Mammary epithelial cell (primary cell): ENCODE measurements at regions not wholly inside any gene's neighbourhood (a gene's known extent, or its start where the extent isn't known, plus 50 kb on each side); places are given as distances from the start of the nearest gene placed in this dataset.

Source experiments
- EZH2 ChIP-seq: IDR thresholded peaks from 2 replicates; pipeline ENCODE4 v1.6.1; 2012; ENCODE audit warnings: low read length, inconsistent platforms, borderline replicate concordance
- TF ChIP-seq, protein P1 (sequence below), 2 donors: IDR thresholded peaks in 1 of 2; conservative IDR thresholded peaks in 1 of 2; 2 replicates each; pipeline ENCODE4 v1.5.1; 2011 to 2012; ENCODE audit warnings: inconsistent platforms in 2 of 2, low read length in 2 of 2, mild to moderate bottlenecking in 2 of 2, control low read depth in 1 of 2, low read depth in 1 of 2; ENCODE audit not compliant: insufficient read depth in 1 of 2; ENCODE audit errors: extremely low read depth in 1 of 2

DNA sequence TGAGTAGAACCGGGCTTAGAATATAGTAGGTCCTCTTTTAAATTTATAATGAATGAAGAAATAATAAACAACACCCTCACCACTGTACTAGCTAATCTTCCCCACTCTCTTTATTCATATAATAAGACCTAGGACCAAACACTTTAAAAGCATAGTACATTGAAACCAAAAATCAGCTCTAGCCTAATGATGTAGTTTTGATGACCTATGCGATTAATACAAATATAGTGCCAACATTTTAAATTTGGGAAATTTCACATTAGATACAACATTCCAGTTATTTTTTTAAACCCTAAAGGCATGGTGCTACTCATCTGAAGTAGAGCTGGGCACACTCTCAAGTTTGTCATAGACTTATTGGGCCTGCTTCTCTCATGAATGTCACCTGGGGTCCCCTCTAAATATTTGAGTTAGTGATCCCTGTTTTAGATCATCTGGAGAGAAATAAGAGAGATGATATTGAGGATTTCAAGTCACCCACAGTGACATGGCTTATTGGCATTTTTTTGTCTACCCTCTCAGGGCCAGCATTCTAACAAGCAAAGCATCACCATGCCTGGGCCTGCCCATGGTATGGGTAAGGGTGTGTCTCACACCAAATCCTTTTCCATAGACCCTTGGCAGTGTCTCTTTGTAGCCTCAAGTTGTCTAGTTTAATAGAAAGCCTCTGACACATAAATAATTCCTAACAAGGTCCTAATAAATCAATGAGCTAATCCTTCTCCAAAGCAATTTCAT is 319.8 kb downstream of the HIVEP2 start:
- TF ChIP-seq, protein P1, sequence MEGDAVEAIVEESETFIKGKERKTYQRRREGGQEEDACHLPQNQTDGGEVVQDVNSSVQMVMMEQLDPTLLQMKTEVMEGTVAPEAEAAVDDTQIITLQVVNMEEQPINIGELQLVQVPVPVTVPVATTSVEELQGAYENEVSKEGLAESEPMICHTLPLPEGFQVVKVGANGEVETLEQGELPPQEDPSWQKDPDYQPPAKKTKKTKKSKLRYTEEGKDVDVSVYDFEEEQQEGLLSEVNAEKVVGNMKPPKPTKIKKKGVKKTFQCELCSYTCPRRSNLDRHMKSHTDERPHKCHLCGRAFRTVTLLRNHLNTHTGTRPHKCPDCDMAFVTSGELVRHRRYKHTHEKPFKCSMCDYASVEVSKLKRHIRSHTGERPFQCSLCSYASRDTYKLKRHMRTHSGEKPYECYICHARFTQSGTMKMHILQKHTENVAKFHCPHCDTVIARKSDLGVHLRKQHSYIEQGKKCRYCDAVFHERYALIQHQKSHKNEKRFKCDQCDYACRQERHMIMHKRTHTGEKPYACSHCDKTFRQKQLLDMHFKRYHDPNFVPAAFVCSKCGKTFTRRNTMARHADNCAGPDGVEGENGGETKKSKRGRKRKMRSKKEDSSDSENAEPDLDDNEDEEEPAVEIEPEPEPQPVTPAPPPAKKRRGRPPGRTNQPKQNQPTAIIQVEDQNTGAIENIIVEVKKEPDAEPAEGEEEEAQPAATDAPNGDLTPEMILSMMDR (conservative IDR thresholded peaks at IDR 0.05 in 1 of 2, IDR thresholded peaks at IDR 0.05 in 1 of 2; ENCODE audit: extremely low read depth in 1 of 2, insufficient read depth in 1 of 2, low read depth in 1 of 2, low read length in 2 of 2), result no peak
- TF ChIP-seq EZH2, result no peak
